GM12875 (cell line): ENCODE measurements at regions not wholly inside any gene's neighbourhood (a gene's known extent, or its start where the extent isn't known, plus 50 kb on each side); places are given as distances from the start of the nearest gene placed in this dataset.

Source experiments
- H3K4me3 ChIP-seq: one replicate; pipeline ENCODE4 v1.5.1; 2011; ENCODE audit warnings: low read depth, low read length, control low read depth
- CTCF ChIP-seq: IDR thresholded peaks from 2 replicates; pipeline ENCODE4 v1.5.1; 2011; ENCODE audit warnings: low read depth, mild to moderate bottlenecking, control low read depth, inconsistent platforms, low read length, moderate library complexity, borderline replicate concordance; ENCODE audit not compliant: insufficient read depth

GRCh38 chr3:115554487-115554807 lies 68.9 kb upstream of the GAP43 start:
- H3K4me3 ChIP-seq: no peak overlapping the region
- no peak for TF ChIP-seq CTCF

DNA sequence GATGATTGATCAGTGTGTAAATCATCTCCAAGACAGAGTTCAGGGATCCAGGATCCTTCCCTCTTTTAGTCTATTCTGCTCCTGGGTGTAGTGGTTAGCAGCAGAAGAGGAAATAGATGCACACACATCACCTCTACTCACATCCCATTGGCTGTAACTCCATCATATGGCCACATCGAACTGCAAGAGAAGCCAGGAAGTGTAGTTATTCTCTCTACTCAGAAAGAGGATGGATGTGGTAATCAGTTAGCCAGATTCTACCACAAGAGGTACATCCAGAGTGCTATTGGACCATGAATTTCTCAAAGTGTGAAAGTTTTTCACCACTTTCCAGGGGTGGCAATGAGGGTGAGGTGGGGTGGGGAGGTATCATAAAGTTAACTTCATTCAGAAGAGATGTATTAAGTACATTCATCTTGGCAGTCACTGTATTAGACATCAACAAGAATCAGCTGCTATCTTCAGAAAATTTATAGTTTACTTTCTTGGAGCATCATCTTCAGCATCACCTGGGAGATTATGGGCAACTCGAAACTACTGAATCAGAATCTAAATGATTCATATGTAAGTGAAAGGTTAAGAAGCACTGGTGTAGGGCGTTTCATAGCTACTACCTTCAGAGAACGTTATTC lies 60.6 kb upstream of the GAP43 start:
- H3K4me3 ChIP-seq: no peak overlapping the region
- no peak for TF ChIP-seq CTCF

GRCh38 chr3:115563984-115564383 lies 59.3 kb upstream of the GAP43 start:
- TF ChIP-seq CTCF: no peak
- no peak overlapping the region for H3K4me3 ChIP-seq

- no peak overlapping the region for H3K4me3 ChIP-seq
- no peak for TF ChIP-seq CTCF
Measured at GRCh38 chr3:115571413-115571812, 51.9 kb upstream of the GAP43 start.
